Stimulated activated CD4-positive, alpha-beta T cell treated with anti-CD3 and anti-CD28 coated beads, TNF-alpha, amount 100 ng/mL, for 48 hours (primary cell): ENCODE measurements at regions not wholly inside any gene's neighbourhood (a gene's known extent, or its start where the extent isn't known, plus 50 kb on each side); places are given as distances from the start of the nearest gene placed in this dataset.

Experiments used
- DNase-seq, 3 donors: peaks; one replicate each; pipeline ENCODE4 v3.0.0-alpha.2; 2020; ENCODE audit warnings: low read depth in 3 of 3

DNA sequence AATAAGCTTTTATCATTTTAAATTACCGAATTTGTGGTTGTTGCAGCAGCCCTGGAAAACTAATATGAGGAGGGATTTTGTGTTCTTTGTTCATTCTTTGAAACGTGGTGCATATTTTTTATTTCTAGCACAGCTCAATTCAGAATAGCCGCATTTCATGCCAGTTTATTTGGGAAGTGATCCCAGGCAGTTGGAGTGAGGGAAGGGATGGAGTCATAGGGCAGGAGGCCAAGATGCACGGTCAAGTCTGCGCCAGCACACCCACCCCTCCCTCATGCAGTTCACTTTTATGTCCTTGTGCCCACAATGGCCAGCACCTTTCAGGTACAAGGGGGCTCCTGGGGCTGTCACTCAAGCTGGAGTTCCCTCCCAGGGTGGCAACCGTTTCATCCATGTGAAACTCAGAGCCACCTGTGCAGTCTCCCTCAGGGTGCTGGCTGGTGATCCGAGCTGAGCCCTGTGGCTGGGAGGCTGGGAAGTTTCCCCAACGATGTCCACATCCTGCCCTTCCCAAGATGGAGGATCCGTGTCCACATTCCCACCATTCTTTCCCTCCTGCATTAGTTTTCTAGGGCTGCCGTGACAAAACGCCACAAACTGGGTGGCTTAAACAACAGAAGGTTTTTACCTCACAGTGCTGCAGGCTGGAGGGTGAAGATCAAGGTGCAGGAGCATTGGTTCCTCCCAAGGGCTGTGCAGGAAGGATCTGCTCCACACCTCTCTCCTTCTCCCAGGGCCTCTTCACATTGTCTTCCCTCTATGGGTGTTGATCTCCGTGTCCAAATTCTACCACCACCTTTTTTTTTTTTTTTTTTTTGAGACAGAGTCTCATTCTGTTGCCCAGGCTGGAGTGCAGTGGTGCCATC is 68.5 kb upstream of the ITGA6 start:
- no peak for DNase-seq

DNA sequence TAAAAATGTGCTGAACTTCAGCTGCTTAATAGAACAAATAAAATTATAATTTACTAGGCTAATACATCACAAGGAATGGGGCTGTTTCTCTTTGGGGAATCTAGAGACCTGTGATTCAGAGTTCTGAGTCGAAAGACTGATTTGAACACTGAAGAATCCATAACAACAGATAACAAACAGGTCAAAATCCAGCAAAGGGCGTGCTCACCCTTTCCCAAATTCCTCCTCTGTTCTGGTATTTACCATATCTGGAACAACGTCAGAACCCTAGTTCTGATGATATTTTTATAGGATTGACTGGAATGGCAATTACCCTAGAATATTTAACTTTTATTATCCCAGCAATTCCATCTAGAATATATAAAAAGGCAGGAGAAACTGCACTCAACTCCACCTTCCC is 66.0 kb upstream of the ITGA6 start:
- no peak for DNase-seq

DNA sequence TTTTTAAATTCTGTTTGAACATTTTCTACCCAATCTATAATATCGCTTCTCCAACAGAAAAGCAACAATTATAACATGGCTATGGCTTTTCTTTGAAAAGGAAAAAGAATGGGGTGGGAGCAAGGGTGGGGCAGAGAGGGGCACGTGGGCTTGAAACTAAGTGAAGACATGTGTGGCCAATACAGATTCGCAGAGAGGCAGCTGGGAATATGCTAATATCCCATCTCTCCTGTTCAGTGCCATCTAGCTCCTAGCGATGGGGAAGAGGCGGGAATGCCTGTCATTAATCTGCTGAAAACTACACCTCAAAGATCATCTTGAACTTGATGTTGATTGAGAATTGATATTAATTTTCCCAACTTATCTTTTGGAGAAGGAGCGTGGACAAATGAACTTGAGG is 65.5 kb upstream of the ITGA6 start:
- no peak for DNase-seq

DNA sequence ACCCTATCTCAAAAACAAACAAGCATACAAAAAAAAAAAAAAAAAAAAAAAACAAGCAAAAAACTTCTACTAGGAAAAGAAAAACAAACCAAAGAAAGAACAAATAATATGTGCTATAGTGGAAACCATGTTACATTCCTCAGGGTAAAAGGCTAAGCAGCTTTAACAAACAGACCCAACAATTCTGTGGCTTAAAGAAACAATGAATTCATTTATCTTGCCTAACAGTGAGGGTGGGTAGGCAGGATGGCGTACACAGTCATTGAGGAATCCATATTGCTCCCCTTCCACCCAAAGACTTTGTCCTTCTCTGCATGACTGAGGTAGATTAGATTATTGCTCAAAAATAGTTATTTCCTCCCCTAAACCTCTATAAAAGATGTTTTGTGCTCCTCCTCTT is 63.1 kb upstream of the ITGA6 start:
- no peak for DNase-seq

DNA sequence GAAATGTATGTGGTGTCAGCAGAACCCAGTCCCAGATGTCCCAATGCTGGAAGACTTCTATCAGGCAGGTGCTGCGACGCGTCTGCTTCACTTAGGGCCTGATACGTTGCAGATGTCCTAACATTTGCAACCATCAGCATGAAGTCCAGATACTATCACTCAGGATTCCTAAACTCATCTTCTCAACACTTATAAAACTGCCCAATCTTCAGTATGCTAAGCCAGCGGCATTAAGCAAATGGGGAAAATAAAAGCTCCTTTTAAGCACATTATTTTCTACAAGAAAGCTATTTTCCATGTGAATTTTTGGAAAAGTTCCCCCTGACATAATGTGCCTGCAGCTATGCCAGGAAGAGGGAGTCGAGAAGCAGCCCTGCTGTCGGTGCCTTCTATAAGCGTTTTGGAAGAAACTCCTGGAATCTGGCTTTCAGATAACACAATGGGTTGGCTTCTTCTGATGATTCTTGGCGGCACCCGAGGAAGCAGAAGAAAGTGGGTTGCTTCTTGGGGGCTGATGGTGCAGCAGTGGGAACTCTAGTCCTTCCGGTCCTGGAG is 60.7 kb upstream of the ITGA6 start:
- no peak for DNase-seq

DNA sequence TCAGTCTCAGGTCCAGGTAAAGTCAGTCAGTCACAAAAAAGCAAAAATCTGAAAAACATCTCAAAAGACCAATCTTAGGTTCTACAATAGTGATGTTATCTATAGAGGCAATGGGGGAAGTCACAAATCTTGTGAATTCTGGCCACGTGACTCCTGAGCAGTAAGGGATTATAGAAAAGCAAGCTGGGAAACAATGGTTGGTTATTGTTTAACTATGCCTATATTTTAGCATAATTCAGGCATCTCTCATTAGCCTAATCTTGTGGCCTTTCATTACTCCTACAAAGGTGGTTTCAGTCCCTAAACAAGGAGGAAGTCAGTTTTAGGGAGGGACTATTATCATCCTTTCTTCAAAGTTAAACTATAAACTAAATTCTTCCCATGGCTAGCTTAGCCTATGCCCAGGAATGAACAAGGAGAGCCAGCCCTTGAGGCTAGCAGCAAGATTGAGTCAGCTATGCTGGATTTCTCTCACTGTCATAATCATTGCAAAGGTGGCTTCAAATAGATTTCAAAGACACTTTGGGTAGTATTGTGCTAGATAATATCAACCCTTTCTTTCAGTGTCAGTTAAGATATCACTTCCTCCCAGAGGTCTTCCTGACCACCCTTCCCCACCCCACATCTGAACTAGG is 56.4 kb upstream of the ITGA6 start:
- DNase-seq: no peak

DNA sequence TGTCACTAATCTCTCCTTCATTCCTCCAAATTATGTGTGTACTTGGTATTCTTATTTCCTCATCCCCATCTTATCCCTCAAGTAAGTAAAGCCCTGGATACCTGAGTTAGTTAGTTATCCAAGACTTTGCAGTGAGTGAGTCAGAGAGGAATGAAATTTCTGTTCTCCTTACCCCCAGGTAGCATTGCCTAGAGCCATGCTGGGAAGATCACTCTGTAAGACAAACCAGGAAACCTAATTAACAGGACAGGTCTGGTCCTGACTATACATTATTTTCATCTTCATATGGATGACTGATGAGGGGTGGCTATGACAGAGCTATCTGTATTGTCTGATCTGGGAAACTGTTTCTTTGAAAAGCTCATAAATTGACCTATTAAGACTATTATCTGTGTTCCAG is 55.0 kb upstream of the ITGA6 start:
- no peak for DNase-seq

DNA sequence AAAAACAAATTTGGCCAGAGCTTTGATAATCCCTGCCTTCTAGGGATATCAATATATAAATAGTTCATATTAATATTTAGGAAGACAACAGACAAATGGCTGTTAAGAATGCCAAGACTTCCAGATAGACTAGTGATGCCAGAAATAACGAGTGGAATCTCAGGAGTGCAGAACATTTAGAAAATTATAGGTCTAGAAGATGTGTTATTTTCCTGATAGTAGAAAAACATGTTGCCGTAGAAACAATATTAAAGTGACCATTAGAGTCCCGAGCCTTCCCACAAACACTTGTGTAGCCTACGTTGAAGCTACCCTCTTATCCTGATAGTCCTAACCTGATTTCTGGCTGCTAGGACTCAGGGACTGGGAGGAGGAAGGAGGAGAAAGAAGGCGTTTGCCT is 54.3 kb upstream of the ITGA6 start:
- no peak for DNase-seq

DNA sequence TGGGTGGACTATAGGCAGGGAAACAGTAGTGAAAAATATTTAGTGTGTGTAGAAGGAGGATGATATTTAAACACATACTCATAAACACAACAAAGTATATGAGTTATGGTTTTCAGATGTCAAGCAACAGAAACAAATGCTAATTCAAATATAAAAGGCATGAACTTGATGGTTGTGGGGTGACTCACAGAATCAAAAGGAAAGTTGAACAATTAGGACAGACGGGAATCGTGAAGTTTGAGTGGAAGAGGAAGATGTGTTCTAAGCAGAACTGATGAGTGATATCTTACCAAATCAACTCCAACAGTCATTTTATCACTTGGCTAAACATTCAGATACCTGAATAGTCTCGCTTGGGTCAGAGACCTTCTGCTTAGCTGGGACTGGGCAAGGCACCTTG is 53.6 kb upstream of the ITGA6 start:
- no peak for DNase-seq

DNA sequence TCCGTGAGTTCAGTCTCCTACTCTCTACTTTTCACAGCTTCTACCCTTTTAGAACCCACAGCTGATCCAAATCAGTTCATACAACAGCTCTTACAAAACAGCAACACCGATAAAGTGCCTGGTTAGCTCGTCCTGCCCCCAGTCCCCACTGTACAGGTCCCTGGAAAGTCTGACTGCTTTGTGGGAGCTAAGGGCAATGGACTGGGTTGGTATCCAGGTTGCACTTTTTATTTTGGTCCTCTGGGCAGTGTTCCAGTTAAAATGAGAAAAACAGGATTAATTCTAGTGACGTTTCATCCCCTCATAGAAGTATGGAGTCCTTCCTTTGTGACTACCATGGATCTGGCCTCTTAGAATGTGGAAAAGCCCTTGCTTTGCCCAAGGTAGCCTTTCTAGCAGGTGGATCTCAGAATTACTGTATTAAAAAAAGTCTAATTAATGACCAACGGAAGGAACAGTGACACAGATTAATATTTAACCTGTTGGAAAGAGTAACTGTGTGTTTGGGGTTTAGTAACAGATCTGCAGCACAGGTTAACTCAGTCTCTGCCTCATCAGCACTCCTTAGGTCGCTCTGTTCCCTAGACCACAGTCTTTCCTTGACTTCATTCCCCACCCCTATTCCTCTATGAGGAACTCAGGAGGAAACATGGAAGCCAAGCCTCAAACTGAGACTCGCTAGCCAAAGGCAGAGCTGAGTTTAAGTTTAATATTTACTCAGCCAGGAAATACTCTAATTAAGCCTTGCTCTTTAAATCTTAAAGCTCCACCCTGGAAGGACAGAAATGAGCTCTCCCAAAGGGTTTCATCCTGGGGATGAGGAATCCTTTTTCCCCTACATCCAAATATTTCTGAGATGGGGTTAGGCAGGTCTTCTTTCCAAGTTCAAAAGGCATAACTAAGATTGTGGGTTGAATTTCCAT is 52.8 kb upstream of the ITGA6 start:
- DNase-seq: no peak

DNA sequence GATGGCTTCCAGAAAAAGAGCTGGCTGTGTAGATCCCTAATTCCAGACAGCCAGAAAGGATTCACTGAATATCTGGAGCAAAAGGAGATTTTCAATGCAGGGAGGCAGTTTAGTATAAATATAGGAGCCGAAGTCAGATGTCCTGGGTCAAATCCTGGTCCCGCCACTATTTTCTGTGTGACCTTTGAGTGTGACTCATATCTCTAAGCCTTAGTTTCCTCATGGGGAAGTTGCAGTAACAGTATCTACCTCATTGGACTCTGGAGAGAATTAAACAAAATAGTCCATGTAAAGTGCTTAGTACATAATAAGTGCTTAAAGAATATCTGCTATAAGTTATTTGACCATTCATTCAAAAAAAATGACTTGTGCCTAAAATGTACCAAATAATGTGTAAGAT is 52.1 kb upstream of the ITGA6 start:
- no peak for DNase-seq

DNA sequence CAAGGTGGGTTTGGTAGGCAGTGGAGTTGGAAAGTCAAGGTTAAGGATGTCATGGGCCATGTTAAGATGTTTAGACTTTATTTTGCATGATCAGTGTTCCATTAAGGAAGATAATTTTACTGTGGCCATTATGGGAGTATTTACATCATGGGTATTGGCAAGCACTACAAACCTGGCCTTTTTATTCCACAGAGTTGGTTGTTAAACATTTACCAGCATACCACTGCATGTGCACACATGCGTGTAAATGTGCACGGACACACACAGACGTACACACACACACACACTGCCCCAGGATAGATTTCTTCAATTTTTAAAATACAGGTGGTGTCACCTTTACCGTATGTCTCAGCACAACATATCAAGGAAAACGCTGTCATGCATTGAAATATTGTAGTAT is 51.4 kb upstream of the ITGA6 start:
- DNase-seq: no peak

DNA sequence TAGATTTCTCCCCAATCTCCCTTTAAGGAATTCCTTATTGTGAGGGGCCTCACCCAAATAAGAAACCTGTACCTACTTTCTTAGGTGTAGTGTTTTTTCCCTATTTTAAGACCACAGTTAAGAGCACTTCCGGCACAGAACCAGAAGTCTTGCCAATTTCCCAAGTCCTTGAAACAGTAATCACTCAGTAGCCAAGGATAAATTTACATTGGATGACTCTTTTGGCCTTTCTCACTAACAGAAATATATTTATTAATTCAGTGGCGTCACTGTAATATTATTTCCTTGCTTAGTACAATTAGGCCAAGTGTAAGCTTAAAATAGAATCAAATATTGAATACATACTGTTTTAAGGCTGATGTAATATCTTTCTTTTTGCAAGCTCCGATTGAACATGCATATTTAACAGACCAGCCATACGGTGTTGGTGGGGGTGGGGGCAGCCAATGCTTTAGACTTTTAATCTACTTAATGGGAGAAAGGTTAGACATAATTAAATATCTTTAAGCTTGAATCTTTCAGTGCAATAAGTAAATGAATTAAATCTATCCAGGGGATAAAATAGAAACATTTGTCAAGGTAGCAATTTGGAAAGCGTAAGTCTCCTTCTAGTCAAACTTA is 50.8 kb upstream of the ITGA6 start:
- DNase-seq: no peak

DNA sequence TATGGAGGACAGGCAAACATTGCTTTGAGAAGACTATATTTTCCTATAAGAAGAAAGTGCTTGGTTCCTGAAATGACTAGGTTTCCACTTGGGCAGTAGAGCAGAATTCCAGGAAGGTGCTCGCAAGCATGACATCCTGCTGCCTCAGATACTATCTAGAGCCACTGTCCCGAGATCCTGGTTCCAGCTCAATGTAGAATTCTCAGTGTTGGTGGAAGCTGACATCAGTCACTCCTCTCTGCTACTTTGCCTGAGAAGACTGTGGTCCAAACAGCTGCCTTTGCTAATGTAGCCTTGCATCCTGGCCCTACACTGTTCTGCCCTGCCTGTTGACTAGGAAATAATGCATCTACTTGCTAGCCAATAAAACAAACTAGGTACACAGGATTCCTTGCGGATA is 50.0 kb upstream of the ITGA6 start:
- no peak for DNase-seq
